HG03196 (cell line): ENCODE measurements at regions not wholly inside any gene's neighbourhood (a gene's known extent, or its start where the extent isn't known, plus 50 kb on each side); places are given as distances from the start of the nearest gene placed in this dataset.

Experiments used
- ATAC-seq: cut with Tn5 transposase; IDR thresholded peaks from one replicate; pipeline ENCODE4 v1.9.1; 2021; ENCODE audit not compliant: unreplicated experiment

GRCh38 chr17:63365366-63366240, 80.5 kb downstream of the CYB561 start:
- no peak for ATAC-seq

DNA sequence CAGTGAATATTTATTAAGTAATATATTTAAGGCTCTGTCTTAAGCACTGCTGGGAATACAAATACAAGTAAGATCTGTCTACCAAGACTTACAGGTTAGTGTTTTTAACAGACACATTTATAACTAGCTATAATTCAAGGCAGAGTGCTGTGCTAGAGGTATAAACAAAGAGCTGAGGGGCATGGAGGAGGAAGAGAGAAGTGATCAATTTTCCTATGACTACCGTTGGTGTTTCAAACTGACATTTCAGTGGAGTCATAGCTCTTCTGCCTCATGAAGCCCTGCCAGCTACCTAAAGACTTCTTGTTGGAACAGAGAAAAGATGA, 79.9 kb downstream of the CYB561 start:
- no peak for ATAC-seq

DNA sequence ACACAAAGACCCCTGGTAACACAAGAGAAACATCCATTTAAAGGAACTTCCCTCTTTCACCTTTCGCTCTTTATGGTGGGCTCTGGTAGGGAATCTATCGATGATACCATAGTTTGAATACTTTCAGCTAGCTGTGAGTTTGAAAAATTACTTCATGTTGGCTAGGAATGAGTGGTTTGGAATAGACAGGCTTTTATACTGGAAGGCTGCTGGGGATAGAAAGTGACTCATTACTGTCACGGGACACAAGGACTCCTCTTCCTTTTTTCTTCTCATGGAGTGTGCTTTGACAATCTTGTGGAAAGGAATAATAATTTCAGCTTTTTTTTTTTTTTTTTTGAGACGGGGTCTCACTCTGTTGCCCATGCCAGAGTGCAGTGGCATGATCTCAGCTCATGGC, 76.9 kb downstream of the CYB561 start:
- ATAC-seq = no peak

GRCh38 chr17:63370696-63371095, 75.4 kb downstream of the CYB561 start:
- ATAC-seq = no peak

DNA sequence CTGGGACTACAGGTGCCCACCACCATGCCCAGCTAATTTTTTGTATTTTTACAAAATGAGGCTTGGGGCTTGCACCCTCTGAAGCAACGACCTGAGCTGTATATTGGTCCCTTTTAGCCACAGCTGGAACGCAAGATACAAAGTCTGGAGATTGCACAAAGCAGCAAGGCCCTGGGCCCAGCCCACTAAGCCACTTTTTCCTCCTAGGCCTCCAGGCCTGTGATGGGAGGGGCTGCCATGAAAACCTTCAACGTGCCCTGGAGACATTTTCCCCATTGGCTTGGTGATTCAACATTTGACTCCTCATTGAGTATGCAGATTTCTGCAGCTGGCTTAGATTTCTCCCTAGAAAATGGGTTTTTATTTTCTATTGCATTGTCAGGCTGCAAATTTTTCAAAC, 69.2 kb downstream of the CYB561 start:
- ATAC-seq = no peak

GRCh38 chr17:63378411-63379375, 67.4 kb downstream of the CYB561 start:
- no peak for ATAC-seq

DNA sequence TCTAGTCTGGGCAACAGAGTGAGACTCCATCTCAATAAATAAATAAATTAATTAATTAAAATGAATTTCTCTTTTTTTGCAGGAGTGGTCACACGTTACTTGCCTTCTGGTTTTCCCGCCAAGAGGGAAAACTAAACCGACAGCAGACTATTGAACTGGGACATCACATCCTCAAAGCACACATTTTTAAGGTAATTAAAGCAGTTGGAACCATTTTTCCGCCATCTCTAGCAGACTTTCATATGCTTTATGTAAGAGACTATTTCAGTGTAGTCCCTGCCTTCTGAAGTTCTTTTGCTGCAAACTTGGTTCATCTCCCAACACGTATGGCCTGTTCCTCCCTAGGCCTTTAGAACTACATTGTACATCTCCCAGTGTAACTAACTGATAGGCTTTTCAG, 66.5 kb downstream of the CYB561 start:
- no peak for ATAC-seq

GRCh38 chr17:63381101-63381729, 64.9 kb downstream of the CYB561 start:
- no peak for ATAC-seq

DNA sequence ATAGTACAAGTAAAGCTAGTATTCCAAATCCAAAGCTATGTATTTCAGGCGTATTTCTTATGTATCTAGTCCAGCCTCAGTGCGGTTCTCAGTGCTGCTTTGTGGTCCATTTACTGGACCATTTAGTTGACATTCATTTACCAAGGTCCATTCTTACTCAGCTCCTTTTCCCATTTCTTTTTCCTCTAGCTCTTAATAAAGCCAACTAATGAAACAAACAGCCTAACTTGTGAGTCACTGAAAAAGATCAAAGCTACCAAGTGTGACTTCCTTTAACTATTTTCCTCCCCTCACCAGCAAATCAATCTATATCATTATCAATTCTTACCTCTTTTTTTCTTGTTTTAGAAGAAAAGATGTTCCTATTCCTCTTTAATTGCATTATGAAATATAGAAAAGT, 64.0 kb downstream of the CYB561 start:
- ATAC-seq = no peak
